Left cardiac atrium (tissue), 4 donors: ENCODE measurements at regions not wholly inside any gene's neighbourhood (a gene's known extent, or its start where the extent isn't known, plus 50 kb on each side); places are given as distances from the start of the nearest gene placed in this dataset.

Source experiments
- ATAC-seq, 2 donors: fragments of 200-7000 bp; cut with Tn5 transposase; one replicate each; pipeline ENCODE4 v1.9.1; 2020; ENCODE audit warnings: mild to moderate bottlenecking in 2 of 2, moderate library complexity in 2 of 2
- DNase-seq: peaks from one replicate; pipeline ENCODE4 v3.0.0-alpha.2; 2020
- intact Hi-C, 2 donors: fragments of 100-400 bp; cut with DNase I; formaldehyde crosslinking; loops; one replicate each; pipeline versions ENCODE4 v1.14.1 to v1.15.1; 2022 to 2023
- donor health status: DM: no; HTN: yes; CAD: no.
- donor health status: DM: no; HTN: yes; CAD: no; lungs with severe emphysema.
- donor health status: DM: yes; HTN: yes; CAD: no.
- donor health status: Dilated cardiomyopathy.

- no peak for DNase-seq
- intact Hi-C loops = no loop called here
- no peak for ATAC-seq
These were observed 86.1 kb upstream of the POU3F1 start for GRCh38 chr1:38132681-38133080.

DNA sequence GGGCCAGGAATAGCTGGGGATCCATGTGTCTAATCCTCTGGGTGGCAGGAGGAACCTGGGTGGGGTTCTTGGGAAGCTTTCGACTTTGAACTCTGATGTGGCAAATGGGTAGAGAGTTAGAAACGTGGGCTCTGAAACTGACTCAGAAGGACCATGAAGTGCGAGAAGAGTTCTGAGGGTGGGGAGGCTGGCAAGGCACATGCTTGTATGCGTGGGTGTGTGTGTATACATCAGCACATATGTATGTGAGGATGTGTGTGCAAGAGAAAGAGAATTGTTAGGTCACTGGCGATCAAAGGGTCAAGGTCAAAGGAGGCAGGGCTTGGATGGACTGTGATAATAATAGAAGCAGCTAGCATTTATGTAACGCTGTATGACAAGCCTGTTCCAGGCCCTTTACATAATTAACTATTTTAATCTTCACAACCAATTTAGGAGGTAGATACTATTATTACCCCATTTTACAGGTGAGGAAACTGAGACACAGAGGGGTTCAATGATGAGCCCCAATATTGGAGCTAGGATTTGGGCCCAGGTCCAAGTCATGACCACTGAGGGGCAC, 84.5 kb upstream of the POU3F1 start:
- DNase-seq (no peak), ATAC-seq (no peak)
- intact Hi-C loops = no loop called here

GRCh38 chr1:38129971-38130370, 83.4 kb upstream of the POU3F1 start:
- intact Hi-C loops = no loop called here
- ATAC-seq (no peak), DNase-seq (no peak)

GRCh38 chr1:38129473-38129872, 82.9 kb upstream of the POU3F1 start:
- no peak for DNase-seq
- no peak for ATAC-seq
- intact Hi-C loops = no loop called here

GRCh38 chr1:38128926-38129453, 82.4 kb upstream of the POU3F1 start:
- ATAC-seq (no peak), DNase-seq (no peak)
- intact Hi-C loops = no loop called here

DNA sequence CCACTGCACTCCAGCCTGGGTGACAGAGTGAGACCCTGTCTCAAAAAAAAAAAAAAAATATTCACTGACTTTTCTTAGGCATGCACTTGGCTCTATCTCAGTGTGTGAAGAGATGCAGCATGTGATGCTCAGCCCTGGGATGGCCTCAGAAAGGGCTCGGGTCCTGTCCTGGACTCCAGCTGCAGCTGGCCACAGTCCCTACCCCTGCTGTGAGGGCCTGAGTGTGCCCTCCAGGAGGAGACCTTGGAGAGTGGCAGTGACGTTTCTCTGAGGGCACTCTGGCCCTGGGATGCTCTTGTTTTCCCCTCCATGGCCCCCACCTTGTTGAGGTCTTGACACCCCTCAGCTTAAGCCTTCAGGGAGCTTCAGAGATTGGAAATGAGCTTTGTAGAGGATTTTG, 81.9 kb upstream of the POU3F1 start:
- no peak for DNase-seq
- intact Hi-C loops = no loop called here
- no peak for ATAC-seq

GRCh38 chr1:38127428-38127827, 80.8 kb upstream of the POU3F1 start:
- DNase-seq = no peak
- intact Hi-C loops = no loop called here
- ATAC-seq = no peak

DNA sequence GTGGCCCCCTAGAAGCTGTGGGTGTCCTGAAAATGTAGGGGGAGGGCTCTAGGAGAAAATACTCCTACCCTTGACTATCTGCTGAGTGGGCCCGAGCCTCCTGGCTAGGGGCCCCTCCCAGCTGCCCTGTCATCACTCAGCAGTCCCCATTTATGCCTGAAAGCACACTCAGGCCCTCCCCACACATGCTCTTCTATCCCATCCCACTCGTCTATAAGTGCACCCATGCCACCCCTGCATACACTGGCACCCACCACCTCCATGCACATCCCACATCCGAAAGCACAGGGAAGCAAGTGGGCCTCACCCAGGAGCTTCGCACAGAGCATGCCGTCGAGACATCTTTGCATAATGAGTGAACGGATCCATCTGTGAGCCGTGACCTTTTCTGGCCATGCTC, 80.4 kb upstream of the POU3F1 start:
- intact Hi-C loops = no loop called here
- ATAC-seq (no peak), DNase-seq (no peak)

- no peak for ATAC-seq
- DNase-seq = no peak
- intact Hi-C loops = no loop called here
These were observed 79.4 kb upstream of the POU3F1 start for GRCh38 chr1:38125837-38126520.

DNA sequence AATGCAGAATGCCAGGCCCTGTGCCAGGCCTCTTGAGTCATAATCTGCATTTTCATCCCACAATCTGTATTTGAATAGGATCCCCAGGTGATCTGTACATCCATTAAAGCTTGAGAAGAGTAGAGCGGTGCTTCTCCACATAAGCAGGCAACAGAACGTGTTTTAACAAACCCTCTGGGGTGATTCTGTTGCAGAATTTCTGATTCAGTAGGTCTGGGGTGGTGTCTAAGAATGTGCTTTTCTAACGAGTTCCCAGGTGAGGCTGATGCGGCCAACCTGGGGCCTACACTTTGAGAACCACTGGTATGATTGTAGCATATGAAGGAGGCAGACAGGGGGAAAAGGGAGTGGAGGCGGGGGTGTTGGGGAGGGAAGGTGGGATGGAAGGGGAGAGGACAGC, 78.4 kb upstream of the POU3F1 start:
- no peak for DNase-seq
- intact Hi-C loops = no loop called here
- ATAC-seq = no peak

DNA sequence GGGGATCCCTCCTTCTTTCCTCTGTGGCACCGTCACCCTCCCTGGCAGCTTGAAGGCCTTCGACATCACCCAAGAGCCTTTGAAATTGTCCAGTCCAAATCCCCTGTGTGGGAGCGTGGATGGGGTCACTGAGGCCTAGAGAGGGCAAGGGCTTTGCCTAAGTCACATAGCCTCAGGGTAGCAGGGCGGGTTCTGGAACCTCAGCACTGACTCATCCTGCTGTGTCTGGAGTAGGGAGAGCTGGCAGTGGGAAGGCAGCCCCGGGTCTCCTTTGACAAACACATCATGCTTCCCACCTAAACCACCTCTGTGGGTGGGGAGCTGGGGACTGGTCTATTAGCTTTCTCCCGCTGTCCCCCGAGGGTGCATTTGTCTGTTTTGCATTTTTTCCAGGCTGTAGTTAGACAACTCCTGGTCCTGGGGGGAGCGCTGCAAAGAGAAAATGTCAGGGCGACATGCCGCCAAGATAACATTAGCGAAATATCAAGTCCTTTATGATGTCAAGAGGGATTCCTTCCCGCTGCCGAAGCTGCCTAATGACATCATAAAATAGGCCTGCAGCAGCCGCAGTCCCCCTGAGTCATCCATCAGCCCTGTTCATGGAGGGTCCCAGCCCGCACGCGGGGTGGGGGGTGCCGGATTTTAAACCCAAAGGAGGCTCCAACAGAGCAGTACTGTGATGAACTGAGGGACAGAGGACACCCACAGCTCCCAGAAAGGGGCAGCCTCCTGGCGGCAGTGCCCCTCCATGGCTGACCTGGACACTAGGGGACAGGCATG, 77.0 kb upstream of the POU3F1 start:
- DNase-seq = no peak
- no peak for ATAC-seq
- intact Hi-C loops = no loop called here

DNA sequence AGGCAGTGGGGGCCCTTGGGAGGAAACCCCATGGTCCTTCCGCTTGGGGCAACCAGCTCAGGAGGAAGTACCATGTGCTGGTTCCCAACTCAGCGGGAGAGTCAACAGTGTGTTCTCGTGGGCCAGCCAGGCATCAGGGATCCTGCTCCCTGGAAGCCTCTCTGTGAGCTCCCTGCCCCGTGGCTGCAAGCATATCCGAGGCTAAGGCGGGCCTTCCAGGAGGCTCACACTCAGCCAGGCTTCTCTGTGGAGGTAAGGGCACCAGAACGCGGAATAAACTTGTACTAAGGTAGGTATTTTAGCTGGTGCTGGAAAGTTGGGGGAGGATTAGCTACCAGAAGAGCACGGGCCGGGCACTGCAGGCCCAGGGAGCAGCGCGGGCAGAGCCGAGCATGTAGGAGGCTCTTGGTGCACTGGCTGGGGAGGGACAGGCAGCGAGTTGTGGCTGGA, 74.7 kb upstream of the POU3F1 start:
- intact Hi-C loops = no loop called here
- ATAC-seq (no peak), DNase-seq (no peak)

- intact Hi-C loops = no loop called here
- DNase-seq (no peak), ATAC-seq (no peak)
These were observed 74.1 kb upstream of the POU3F1 start for GRCh38 chr1:38120552-38121230.

GRCh38 chr1:38118976-38119375, 72.4 kb upstream of the POU3F1 start:
- intact Hi-C loops = no loop called here
- no peak for ATAC-seq
- DNase-seq = no peak

- no peak for ATAC-seq
- DNase-seq = no peak
- intact Hi-C loops = no loop called here
These were observed 70.9 kb upstream of the POU3F1 start for GRCh38 chr1:38117444-38117887.

GRCh38 chr1:38115682-38116202, 69.1 kb upstream of the POU3F1 start:
- ATAC-seq (no peak), DNase-seq (no peak)
- intact Hi-C loops = no loop called here

GRCh38 chr1:38115226-38115625, 68.6 kb upstream of the POU3F1 start:
- ATAC-seq (no peak), DNase-seq (no peak)
- intact Hi-C loops = no loop called here

DNA sequence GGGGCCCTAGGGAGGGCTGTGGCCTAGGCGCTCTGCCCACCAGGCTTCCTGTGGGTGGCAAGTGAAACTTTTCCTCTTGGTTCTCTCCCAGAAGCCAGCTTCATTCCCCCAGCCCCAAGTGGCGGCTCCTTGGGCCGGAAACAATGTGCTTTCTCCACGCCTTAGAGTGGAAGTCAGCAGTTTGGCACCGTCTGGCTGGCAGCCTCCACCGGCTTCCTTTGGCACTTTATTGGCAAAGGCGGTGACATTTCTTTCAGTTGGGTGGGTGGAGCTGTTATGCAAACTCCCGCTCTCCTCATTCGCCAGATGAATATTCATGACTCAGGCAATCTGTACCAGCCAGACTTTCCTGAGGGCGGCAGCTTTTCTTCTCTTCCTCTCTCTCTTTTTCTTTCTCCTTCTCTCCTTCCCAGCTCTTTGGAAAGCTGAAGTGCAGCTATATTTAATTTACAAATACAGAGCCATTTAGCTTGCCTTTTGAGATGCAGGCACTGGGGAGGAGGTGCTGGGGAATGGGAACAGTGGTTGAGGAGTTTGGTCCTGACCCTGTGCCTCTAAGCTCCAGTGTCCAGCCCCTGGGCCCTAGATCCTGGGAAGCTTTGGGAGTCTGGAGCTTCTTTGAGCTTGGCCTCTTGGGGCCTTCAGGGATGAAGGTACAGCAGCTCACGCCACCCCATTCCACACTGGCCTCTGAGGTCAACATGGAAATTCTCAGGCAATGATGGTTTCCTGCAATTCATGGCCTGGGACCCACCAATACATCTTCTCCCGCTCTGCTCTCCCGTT, 67.8 kb upstream of the POU3F1 start:
- intact Hi-C loops = no loop called here
- ATAC-seq (peak; percentile 38 to 59), DNase-seq (no peak)

GRCh38 chr1:38113159-38113666, 66.6 kb upstream of the POU3F1 start:
- DNase-seq (no peak), ATAC-seq (no peak)

More at GRCh38 chr1:38113159-38113666, 66.6 kb upstream of the POU3F1 start:
- intact Hi-C loops = no loop called here
